Stomach (tissue), 4 donors: ENCODE measurements at regions not wholly inside any gene's neighbourhood (a gene's known extent, or its start where the extent isn't known, plus 50 kb on each side); places are given as distances from the start of the nearest gene placed in this dataset.

Experiments
- CTCF ChIP-seq, 7 experiments: fragments of 450-650 bp in 4 of 7; fragments of 200-600 bp in 3 of 7; sonication (generic) in 3 of 7; IDR thresholded peaks; one replicate each; pipeline ENCODE4 v1.5.1; 2016 to 2019; ENCODE audit warnings: antibody characterized with exemption in 7 of 7, control low read depth in 2 of 7, mild to moderate bottlenecking in 1 of 7
- EP300 ChIP-seq: sonication (generic); formaldehyde crosslinking; IDR thresholded peaks from one replicate; pipeline ENCODE4 v1.6.1; 2017; ENCODE audit warnings: antibody characterized with exemption
- POLR2A ChIP-seq, 4 donors: fragments of 450-650 bp; IDR thresholded peaks; one replicate each; pipeline ENCODE4 v1.6.1; 2016; ENCODE audit warnings: antibody characterized with exemption in 4 of 4, control low read depth in 2 of 4, mild to moderate bottlenecking in 1 of 4, moderate library complexity in 1 of 4
- POLR2AphosphoS5 ChIP-seq, 3 donors: sonication (generic); formaldehyde crosslinking; IDR thresholded peaks; one replicate each; pipeline ENCODE4 v1.6.1; 2016; ENCODE audit warnings: antibody characterized with exemption in 3 of 3

- TF ChIP-seq EP300 (no peak), CTCF (IDR thresholded peaks at IDR 0.05) (no peak), POLR2A (IDR thresholded peaks at IDR 0.05) (no peak), POLR2AphosphoS5 (IDR thresholded peaks at IDR 0.05) (no peak)
Measured at GRCh38 chr5:17077440-17078233, 139.8 kb upstream of the BASP1 start.
